Astrocyte (in vitro differentiated cells and primary cell): ENCODE measurements at regions not wholly inside any gene's neighbourhood (a gene's known extent, or its start where the extent isn't known, plus 50 kb on each side); places are given as distances from the start of the nearest gene placed in this dataset.

Source experiments
- CTCF ChIP-seq: IDR thresholded peaks from 2 replicates; pipeline ENCODE4 v1.5.1; 2011; ENCODE audit warnings: low read depth, mild to moderate bottlenecking, inconsistent platforms, low read length, moderate library complexity; ENCODE audit not compliant: insufficient read depth
- EZH2 ChIP-seq: IDR thresholded peaks from 2 replicates; pipeline ENCODE4 v1.6.1; 2012; ENCODE audit warnings: mild to moderate bottlenecking, low read length, inconsistent platforms; ENCODE audit not compliant: insufficient read depth

- no peak for TF ChIP-seq CTCF
- no peak for TF ChIP-seq EZH2
These were observed 132.1 kb upstream of the SALL4 start for GRCh38 chr20:51934301-51935002.
